Tibial nerve (tissue), 4 donors: ENCODE measurements at regions not wholly inside any gene's neighbourhood (a gene's known extent, or its start where the extent isn't known, plus 50 kb on each side); places are given as distances from the start of the nearest gene placed in this dataset.
"Not testable (repeated sequence)": the region's sequence is repeated elsewhere in the genome, so short reads cannot be mapped to it uniquely, and the experiment has no call there.

Experiments used
- DNase-seq, 2 donors: peaks; one replicate each; pipeline ENCODE4 v3.0.0-alpha.2; 2019; ENCODE audit warnings: low spot score in 2 of 2
- H3K27ac ChIP-seq, 4 donors: fragments of 200-600 bp; sonication (generic) in 3 of 4; one replicate each; pipeline ENCODE4 v1.5.1; 2017 to 2019; ENCODE audit warnings: mild to moderate bottlenecking in 1 of 4
- H3K27me3 ChIP-seq, 2 donors: fragments of 200-600 bp; sonication (generic) in 1 of 2; one replicate each; pipeline versions ENCODE4 v1.5.1 to v1.6.0; 2017 to 2019
- H3K36me3 ChIP-seq, 3 donors: fragments of 200-600 bp; sonication (generic); one replicate each; pipeline ENCODE4 v1.5.1; 2018 to 2019
- H3K4me1 ChIP-seq, 4 donors: fragments of 200-600 bp; sonication (generic) in 3 of 4; one replicate each; pipeline ENCODE4 v1.5.1; 2017 to 2019
- H3K4me3 ChIP-seq, 4 donors: fragments of 200-600 bp; sonication (generic) in 3 of 4; one replicate each; pipeline ENCODE4 v1.5.1; 2017 to 2019; ENCODE audit warnings: mild to moderate bottlenecking in 1 of 4, moderate library complexity in 1 of 4
- H3K9me3 ChIP-seq, 4 donors: fragments of 200-600 bp; sonication (generic) in 3 of 4; one replicate each; pipeline ENCODE4 v1.5.1; 2017 to 2019
- CTCF ChIP-seq, 5 experiments: fragments of 200-600 bp in 3 of 5; fragments of 450-650 bp in 2 of 5; sonication (generic) in 3 of 5; IDR thresholded peaks; one replicate each; pipeline ENCODE4 v1.5.1; 2016 to 2019; ENCODE audit warnings: antibody characterized with exemption in 5 of 5, mild to moderate bottlenecking in 3 of 5, moderate library complexity in 2 of 5
- EP300 ChIP-seq, 2 donors: sonication (generic); formaldehyde crosslinking; IDR thresholded peaks; one replicate each; pipeline ENCODE4 v1.6.1; 2017; ENCODE audit warnings: antibody characterized with exemption in 2 of 2, mild to moderate bottlenecking in 1 of 2
- POLR2A ChIP-seq, 2 donors: fragments of 450-650 bp; IDR thresholded peaks; one replicate each; pipeline ENCODE4 v1.6.1; 2017; ENCODE audit warnings: antibody characterized with exemption in 2 of 2, mild to moderate bottlenecking in 2 of 2, moderate library complexity in 2 of 2
- WGBS, 2 donors: methylation state at CpG; one replicate each; pipeline ENCODE4 v1.1.5; 2018; 5-methylcytosine and 5-hydroxymethylcytosine counted together

- H3K27me3 ChIP-seq, result peaks cover 0 to 17% of the 10 kb centered on the region in 2 donors
- no peaks in the 10 kb centered on the region for H3K36me3 ChIP-seq
- peaks cover 0 to 2% (median 0%) of the 10 kb centered on the region in 4 donors for H3K9me3 ChIP-seq
- no peak for DNase-seq
- H3K4me3 ChIP-seq, result no peak overlapping the region
- WGBS, 2 donors, result 38 to 100% methylated on average over 1 of the region's 1 CpG
- H3K4me1 ChIP-seq, result peaks cover 0 to 5% (median 0%) of the 10 kb centered on the region in 4 donors
- H3K27ac ChIP-seq, result no peak overlapping the region
- TF ChIP-seq POLR2A (IDR thresholded peaks at IDR 0.05) (no peak), CTCF (IDR thresholded peaks at IDR 0.05) (no peak), EP300 (IDR thresholded peaks at IDR 0.05) (no peak)
Observed at GRCh38 chr7:55261386-55261770, 103.8 kb upstream of the LANCL2 start.

GRCh38 chr7:55265328-55265727 lies 99.8 kb upstream of the LANCL2 start:
- H3K36me3 ChIP-seq, H3K27me3 ChIP-seq, H3K9me3 ChIP-seq, H3K4me3 ChIP-seq, H3K4me1 ChIP-seq, H3K27ac ChIP-seq, DNase-seq: not testable (repeated sequence)
- WGBS, 2 donors, result 88 to 90% methylated on average over 8 of the region's 8 CpGs

- peaks cover 0 to 5% (median 0%) of the 10 kb centered on the region in 4 donors for H3K4me1 ChIP-seq
- H3K27ac ChIP-seq, result no peak overlapping the region
- H3K36me3 ChIP-seq, result no peaks in the 10 kb centered on the region
- 45 to 59% methylated on average over 8 of the region's 8 CpGs for WGBS, 2 donors
- H3K4me3 ChIP-seq, result no peak overlapping the region
- no peak for TF ChIP-seq POLR2A (IDR thresholded peaks at IDR 0.05)
- no peak for TF ChIP-seq EP300 (IDR thresholded peaks at IDR 0.05)
- TF ChIP-seq CTCF (IDR thresholded peaks at IDR 0.05), result no peak
- no peak for DNase-seq
- H3K27me3 ChIP-seq, result no peaks in the 10 kb centered on the region
- peaks cover 0 to 2% (median 0%) of the 10 kb centered on the region in 4 donors for H3K9me3 ChIP-seq
Observed at GRCh38 chr7:55265836-55266642, 99.1 kb upstream of the LANCL2 start.

- no peak for DNase-seq
- no peak overlapping the region for H3K4me3 ChIP-seq
- no peak for TF ChIP-seq CTCF (IDR thresholded peaks at IDR 0.05)
- no peak for TF ChIP-seq EP300 (IDR thresholded peaks at IDR 0.05)
- no peak for TF ChIP-seq POLR2A (IDR thresholded peaks at IDR 0.05)
- peaks cover 0 to under 1% (median 0%) of the 10 kb centered on the region in 4 donors for H3K4me1 ChIP-seq
- no peaks in the 10 kb centered on the region for H3K9me3 ChIP-seq
- no peak overlapping the region for H3K27ac ChIP-seq
- 75 to 79% methylated on average over 8 of the region's 8 CpGs for WGBS, 2 donors
- H3K36me3 ChIP-seq, result no peaks in the 10 kb centered on the region
- no peaks in the 10 kb centered on the region for H3K27me3 ChIP-seq
Observed at GRCh38 chr7:55271069-55271626, 94.0 kb upstream of the LANCL2 start.

- no peaks in the 10 kb centered on the region for H3K27me3 ChIP-seq
- H3K9me3 ChIP-seq, result no peaks in the 10 kb centered on the region
- no peak for TF ChIP-seq POLR2A (IDR thresholded peaks at IDR 0.05)
- TF ChIP-seq EP300 (IDR thresholded peaks at IDR 0.05), result no peak
- TF ChIP-seq CTCF (IDR thresholded peaks at IDR 0.05), result no peak
- WGBS, 2 donors, result 79 to 85% methylated on average over 7 of the region's 7 CpGs
- H3K36me3 ChIP-seq, result no peaks in the 10 kb centered on the region
- H3K4me1 ChIP-seq, result no peaks in the 10 kb centered on the region
- H3K27ac ChIP-seq, result no peak overlapping the region
- DNase-seq, result no peak
- H3K4me3 ChIP-seq, result no peak overlapping the region
Observed at GRCh38 chr7:55271661-55272060, 93.5 kb upstream of the LANCL2 start.
